Thoracic aorta (tissue), 2 donors: ENCODE measurements at regions not wholly inside any gene's neighbourhood (a gene's known extent, or its start where the extent isn't known, plus 50 kb on each side); places are given as distances from the start of the nearest gene placed in this dataset.
A peak's percentile ranks its signal among the peaks of the same experiment; 100 is the strongest.

Experiments
- ATAC-seq: fragments of 150-250 bp; one replicate; pipeline ENCODE4 v1.8.0; 2017; ENCODE audit warnings: low read depth; ENCODE audit not compliant: insufficient number of reproducible peaks, low FRiP score
- DNase-seq: peaks from one replicate; pipeline ENCODE4 v3.0.0-alpha.2; 2020; ENCODE audit warnings: low spot score
- H3K27ac ChIP-seq, 2 donors: fragments of 200-600 bp; sonication (generic); 1 replicate in 1 of 2; 2 replicates in 1 of 2; pipeline ENCODE4 v1.5.1; 2016; ENCODE audit warnings: mild to moderate bottlenecking in 2 of 2, moderate library complexity in 2 of 2
- H3K27me3 ChIP-seq: fragments of 200-600 bp; sonication (generic); replicated peaks from 2 replicates; pipeline ENCODE4 v1.6.0; 2016; ENCODE audit warnings: mild to moderate bottlenecking; ENCODE audit not compliant: insufficient read depth
- H3K36me3 ChIP-seq: fragments of 200-600 bp; sonication (generic); one replicate; pipeline ENCODE4 v1.5.1; 2016
- H3K4me1 ChIP-seq, 2 donors: fragments of 200-600 bp; sonication (generic); 1 replicate in 1 of 2; 2 replicates in 1 of 2; pipeline versions ENCODE4 v1.5.1 to v1.6.0; 2016; ENCODE audit warnings: low read depth in 2 of 2, mild to moderate bottlenecking in 1 of 2; ENCODE audit not compliant: control insufficient read depth in 1 of 2
- H3K4me3 ChIP-seq: fragments of 200-600 bp; sonication (generic); 2 replicates; pipeline ENCODE4 v1.5.1; 2016; ENCODE audit warnings: mild to moderate bottlenecking
- H3K9me3 ChIP-seq: fragments of 200-600 bp; sonication (generic); 2 replicates; pipeline ENCODE4 v1.5.1; 2016
- TF ChIP-seq, protein P1 (sequence below): fragments of 200-600 bp; sonication (generic); IDR thresholded peaks from one replicate; pipeline ENCODE4 v1.5.1; 2019; ENCODE audit warnings: antibody characterized with exemption

GRCh38 chr10:118868589-118868988 is 113.8 kb upstream of the CACUL1 start:
- Histone ChIP-seq H3K9me3 (no peaks in the 10 kb centered on the region), H3K36me3 (no peaks in the 10 kb centered on the region), H3K27me3 (no peaks in the 10 kb centered on the region), H3K4me3 (no peak overlapping the region), H3K27ac (no peak overlapping the region), H3K4me1 (peaks cover 8 to 22% of the 10 kb centered on the region in 2 donors)
- TF ChIP-seq, protein P1, sequence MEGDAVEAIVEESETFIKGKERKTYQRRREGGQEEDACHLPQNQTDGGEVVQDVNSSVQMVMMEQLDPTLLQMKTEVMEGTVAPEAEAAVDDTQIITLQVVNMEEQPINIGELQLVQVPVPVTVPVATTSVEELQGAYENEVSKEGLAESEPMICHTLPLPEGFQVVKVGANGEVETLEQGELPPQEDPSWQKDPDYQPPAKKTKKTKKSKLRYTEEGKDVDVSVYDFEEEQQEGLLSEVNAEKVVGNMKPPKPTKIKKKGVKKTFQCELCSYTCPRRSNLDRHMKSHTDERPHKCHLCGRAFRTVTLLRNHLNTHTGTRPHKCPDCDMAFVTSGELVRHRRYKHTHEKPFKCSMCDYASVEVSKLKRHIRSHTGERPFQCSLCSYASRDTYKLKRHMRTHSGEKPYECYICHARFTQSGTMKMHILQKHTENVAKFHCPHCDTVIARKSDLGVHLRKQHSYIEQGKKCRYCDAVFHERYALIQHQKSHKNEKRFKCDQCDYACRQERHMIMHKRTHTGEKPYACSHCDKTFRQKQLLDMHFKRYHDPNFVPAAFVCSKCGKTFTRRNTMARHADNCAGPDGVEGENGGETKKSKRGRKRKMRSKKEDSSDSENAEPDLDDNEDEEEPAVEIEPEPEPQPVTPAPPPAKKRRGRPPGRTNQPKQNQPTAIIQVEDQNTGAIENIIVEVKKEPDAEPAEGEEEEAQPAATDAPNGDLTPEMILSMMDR = no peak
- ATAC-seq (no peak), DNase-seq (no peak)

DNA sequence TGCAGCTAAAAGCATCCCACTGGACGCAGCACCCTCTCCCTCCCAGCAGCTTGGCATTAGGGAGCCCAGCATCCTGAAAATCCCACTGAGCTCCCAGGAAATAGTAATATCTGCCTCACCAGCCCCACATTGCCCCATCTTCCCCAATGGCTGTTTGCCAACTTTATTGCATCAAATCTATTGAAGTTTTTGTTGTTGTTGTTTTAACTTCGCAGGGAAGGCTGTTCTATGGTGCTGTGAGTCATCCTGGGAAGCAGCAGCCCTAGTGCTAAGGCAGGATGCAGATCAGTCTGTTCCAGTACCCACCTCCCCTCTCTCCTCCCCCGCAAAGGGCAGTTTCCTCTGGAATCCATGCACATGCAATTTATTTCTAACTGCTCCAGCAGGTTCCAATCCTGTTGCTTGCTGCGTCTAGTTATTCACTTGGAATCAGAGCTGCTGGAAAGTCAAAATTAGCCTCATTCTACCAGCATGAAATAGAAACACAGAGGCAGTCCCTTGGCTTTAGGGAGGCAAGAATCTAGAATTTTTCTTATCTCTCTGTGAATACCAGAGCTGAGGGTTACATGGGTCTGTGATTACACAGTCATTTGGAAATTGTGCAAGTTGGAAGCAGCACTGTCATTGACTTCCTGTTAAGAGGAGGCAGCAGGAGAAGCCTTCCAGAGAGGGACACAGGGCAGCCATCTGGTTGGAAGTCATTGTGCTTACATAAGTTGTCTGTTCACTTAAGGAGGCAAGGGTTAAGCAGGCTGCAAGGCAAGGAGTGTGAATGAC is 115.9 kb upstream of the CACUL1 start:
- no peak for ATAC-seq
- Histone ChIP-seq H3K27me3 (no peaks in the 10 kb centered on the region), H3K4me1 (peaks cover 8 to 22% of the 10 kb centered on the region in 2 donors), H3K36me3 (no peaks in the 10 kb centered on the region), H3K9me3 (no peaks in the 10 kb centered on the region), H3K4me3 (no peak overlapping the region), H3K27ac (peak overlapping the region in 1 of 2 donors; percentile 38)
- no peak for DNase-seq
- TF ChIP-seq, protein P1 = no peak

GRCh38 chr10:118871244-118871865 is 116.6 kb upstream of the CACUL1 start:
- TF ChIP-seq, protein P1 = no peak
- Histone ChIP-seq H3K27me3 (no peaks in the 10 kb centered on the region), H3K4me1 (peaks cover 8 to 16% of the 10 kb centered on the region in 2 donors), H3K9me3 (no peaks in the 10 kb centered on the region), H3K27ac (no peak overlapping the region), H3K4me3 (no peak overlapping the region), H3K36me3 (no peaks in the 10 kb centered on the region)
- ATAC-seq (no peak), DNase-seq (no peak)

DNA sequence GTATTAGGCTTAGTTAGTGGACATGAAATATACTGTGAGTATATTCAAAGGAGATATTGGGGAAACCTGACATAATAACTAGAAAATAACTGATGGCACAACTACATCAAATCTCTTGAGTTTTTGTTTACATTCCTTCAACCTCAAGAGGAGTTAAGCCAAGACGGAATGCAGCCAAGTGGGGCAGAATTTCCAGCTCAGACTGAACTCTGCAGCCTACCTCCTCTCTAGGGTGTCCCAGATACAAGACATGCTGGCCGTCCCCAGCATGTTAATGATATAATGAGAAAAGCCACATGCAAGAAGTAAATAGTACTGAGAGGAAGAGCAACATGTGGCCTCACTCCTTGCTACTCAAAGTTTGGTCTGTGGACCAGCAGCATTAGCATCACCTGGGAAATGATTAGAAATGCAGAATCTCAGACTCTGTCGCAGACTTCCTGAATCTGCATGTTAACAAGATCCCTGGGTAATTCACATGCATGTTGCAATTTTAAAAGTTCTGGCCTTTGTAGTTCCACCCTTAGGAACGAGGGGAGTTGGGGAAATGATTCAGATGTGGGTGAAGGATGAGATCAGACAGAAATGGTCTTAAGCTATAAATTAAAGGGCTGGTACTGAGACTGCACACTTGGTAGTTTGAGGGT is 118.4 kb upstream of the CACUL1 start:
- Histone ChIP-seq H3K9me3 (no peaks in the 10 kb centered on the region), H3K36me3 (no peaks in the 10 kb centered on the region), H3K4me3 (no peak overlapping the region), H3K4me1 (peaks cover 8 to 16% of the 10 kb centered on the region in 2 donors), H3K27ac (no peak overlapping the region), H3K27me3 (no peaks in the 10 kb centered on the region)
- TF ChIP-seq, protein P1 = no peak
- ATAC-seq (no peak), DNase-seq (no peak)

DNA sequence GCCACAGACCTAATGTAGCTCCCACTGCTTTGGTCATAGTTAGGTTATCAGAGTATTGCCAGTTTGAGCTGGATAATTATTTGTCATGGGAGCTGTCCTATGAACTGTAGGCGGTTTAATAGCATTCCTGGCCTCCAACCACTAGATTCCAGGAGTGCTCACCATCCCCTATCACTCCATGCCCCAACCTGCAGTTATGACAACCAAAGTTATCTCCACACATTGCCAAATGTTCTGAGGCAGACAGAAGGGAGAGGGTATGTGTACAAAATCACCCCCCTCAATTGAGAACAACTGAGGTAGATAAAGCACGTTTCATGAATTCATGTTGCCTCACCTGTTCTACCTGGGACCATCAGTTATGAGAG is 119.0 kb upstream of the CACUL1 start:
- TF ChIP-seq, protein P1 = no peak
- Histone ChIP-seq H3K27ac (no peak overlapping the region), H3K4me1 (peaks cover 8 to 16% of the 10 kb centered on the region in 2 donors), H3K4me3 (no peak overlapping the region), H3K9me3 (no peaks in the 10 kb centered on the region), H3K36me3 (no peaks in the 10 kb centered on the region), H3K27me3 (no peaks in the 10 kb centered on the region)
- ATAC-seq (no peak), DNase-seq (no peak)
